HepG2 (cell line): ENCODE measurements at regions not wholly inside any gene's neighbourhood (a gene's known extent, or its start where the extent isn't known, plus 50 kb on each side); places are given as distances from the start of the nearest gene placed in this dataset.

Experiments
- CENPBD1 ChIP-seq: sonication (generic); formaldehyde crosslinking; IDR thresholded peaks from 2 replicates; pipeline ENCODE4 v1.8.0; 2022; ENCODE audit warnings: missing genetic modification reagents, low read depth, mild to moderate bottlenecking, borderline replicate concordance
- KIAA2018 ChIP-seq: sonication (generic); formaldehyde crosslinking; IDR thresholded peaks from 2 replicates; pipeline ENCODE4 v1.5.0; 2020; ENCODE audit warnings: mild to moderate bottlenecking, missing genetic modification reagents, borderline replicate concordance
- RFX1 ChIP-seq: fragments of 450-650 bp; IDR thresholded peaks from 2 replicates; pipeline ENCODE4 v1.6.1; 2017
- TBP ChIP-seq: sonication (generic); formaldehyde crosslinking; IDR thresholded peaks from 2 replicates; pipeline ENCODE4 v1.5.0; 2020; ENCODE audit warnings: missing genetic modification reagents

GRCh38 chr3:110813541-110813940 lies 258.1 kb upstream of the NECTIN3 start (continued):
- no peak for TF ChIP-seq KIAA2018 (CRISPR knock-in tag)
- no peak for TF ChIP-seq CENPBD1 (CRISPR knock-in tag)
- no peak for TF ChIP-seq RFX1
- TF ChIP-seq TBP: no peak
